DMS114 treated with DMSO at 0.1 percent for 48 hours (cell line): ENCODE measurements at regions not wholly inside any gene's neighbourhood (a gene's known extent, or its start where the extent isn't known, plus 50 kb on each side); places are given as distances from the start of the nearest gene placed in this dataset.
"Not testable (repeated sequence)": the region's sequence is repeated elsewhere in the genome, so short reads cannot be mapped to it uniquely, and the experiment has no call there.

Experiments
- DNase-seq: peaks from one replicate; lab custom pipeline; 2025; ENCODE audit not compliant: unreplicated experiment; lab: John Stamatoyannopoulos, UW

GRCh38 chr2:156006721-156007618 is 325.6 kb downstream of the NR4A2 start:
- no peak for DNase-seq

GRCh38 chr2:156005999-156006712 is 326.4 kb downstream of the NR4A2 start:
- DNase-seq: no peak

- DNase-seq: no peak
Measured at GRCh38 chr2:156005531-156005930, 327.0 kb downstream of the NR4A2 start.

- DNase-seq: no peak
Measured at GRCh38 chr2:156004459-156004858, 328.1 kb downstream of the NR4A2 start.

DNA sequence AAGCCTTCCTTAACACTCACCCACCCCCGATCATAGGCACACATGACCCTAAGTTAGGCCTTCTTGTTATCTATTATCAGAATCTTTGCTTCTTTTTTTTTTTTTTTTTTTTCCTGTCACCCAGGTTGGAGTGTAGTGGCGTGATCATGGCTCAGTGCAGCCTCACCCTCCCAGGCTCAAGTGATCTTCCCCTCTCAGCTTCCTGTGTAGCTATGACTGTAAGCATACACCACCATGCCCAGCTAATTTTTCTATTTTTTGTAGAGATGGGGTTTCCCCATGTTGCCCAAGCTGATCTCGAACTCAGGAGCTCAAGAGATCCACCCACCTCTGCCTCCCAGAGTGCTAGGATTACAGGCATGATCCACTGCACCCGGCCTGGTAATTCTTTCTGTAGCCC is 328.7 kb downstream of the NR4A2 start:
- no peak for DNase-seq

DNA sequence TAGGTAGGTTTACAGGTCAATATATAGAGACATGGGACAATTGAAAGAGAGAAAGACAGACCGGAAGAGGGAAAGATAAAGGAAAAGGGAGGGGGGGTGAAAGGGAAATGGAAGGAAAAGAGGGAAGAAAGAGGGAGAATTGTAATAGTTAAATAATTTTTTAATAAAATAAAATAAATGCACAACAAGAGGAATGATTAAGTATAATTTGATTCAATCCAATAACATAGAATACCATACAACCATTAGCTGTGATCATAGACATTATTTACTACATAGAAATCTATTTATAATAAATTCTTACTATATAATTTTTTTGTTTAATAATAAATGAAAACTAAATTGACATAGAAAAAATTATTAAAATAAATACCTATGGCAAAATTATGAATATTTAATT is 330.7 kb downstream of the NR4A2 start:
- no peak for DNase-seq

DNA sequence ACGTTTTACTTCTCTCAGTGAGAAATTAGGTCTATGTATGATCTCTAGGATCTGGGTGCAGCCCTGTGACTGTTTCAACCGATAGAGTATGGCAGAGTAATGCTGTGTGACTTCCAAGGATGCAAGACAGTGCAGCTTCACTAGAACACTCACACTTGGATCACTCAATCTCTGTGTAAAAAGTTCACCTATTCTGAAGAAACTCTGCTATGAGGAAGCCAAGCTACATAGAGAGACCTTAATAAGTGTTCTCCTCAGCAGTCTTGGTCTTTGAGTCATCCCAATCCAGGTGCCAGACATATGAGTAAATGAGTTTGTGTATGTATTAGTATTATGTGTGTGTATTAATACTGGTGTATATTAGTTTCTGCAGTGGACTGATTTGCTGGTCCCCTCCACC is 335.0 kb downstream of the NR4A2 start:
- no peak for DNase-seq

DNA sequence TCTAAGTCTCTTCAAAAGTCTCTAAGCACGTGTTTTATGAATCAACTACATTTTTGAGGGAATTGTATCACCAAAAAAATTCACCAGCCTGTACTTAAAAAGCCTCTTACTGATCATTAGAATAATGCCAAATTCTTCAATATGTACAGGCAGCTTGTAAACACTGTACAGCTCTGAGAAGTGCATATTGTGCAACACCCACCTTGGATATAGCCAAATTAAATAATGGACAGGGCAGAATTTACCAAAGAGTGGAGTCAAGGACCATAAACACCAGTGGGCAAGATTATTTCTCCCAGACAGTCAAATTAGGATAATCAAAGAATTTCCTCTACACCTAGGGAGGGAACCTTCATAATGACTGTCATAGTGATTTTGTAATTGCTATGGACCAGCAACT is 338.2 kb downstream of the NR4A2 start:
- no peak for DNase-seq

GRCh38 chr2:155983845-155984244 is 348.7 kb downstream of the NR4A2 start:
- DNase-seq: no peak

- DNase-seq: no peak
Measured at GRCh38 chr2:155982135-155982534, 350.4 kb downstream of the NR4A2 start.

DNA sequence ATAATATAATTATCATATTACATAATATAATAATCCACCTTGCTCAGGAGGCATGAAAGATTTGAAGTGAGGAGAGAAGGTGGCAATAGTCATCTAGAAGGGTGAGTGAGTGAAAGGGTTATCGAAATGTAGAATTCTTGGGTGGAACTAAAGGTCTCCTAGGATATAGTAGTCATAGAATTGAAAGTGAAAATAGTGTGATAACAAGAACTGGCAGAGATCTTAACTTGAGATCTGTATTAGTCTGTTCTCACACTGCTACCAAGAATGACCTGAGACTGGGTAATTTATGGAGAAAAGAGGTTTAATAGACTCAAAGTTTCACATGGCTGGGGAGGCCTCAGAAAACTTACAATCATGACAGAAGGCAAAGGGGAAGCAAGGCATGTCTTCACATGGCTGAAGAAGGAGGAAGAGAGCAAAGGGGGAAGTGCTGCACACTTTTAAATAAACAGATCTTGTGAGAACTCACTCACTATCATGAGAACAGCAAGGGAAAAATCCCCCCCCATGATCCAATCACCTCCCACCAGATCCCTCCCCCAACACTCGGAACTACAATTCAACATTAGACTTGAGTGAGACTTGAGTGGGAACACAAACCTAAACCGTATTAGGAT is 351.5 kb downstream of the NR4A2 start:
- no peak for DNase-seq

- no peak for DNase-seq
Measured at GRCh38 chr2:155975734-155976133, 356.8 kb downstream of the NR4A2 start.

DNA sequence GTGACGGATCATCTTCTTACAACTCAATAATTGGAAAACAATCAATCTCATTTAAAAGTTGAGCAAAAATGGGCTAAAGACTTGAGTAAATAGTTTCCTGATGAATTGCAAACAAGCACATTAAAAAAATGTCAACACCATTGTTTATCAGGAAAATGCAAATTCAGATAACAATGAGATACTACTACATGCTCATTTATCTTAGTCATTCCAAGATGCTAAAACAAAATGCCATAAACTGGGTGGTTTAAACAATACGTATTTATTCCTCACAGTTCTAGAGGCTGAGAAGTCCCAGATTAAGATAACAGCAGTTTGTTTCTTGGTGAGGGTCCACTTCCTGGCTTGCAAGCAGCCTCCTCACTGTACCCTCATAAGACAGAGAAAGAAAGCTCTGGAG is 359.6 kb downstream of the NR4A2 start:
- DNase-seq: no peak

DNA sequence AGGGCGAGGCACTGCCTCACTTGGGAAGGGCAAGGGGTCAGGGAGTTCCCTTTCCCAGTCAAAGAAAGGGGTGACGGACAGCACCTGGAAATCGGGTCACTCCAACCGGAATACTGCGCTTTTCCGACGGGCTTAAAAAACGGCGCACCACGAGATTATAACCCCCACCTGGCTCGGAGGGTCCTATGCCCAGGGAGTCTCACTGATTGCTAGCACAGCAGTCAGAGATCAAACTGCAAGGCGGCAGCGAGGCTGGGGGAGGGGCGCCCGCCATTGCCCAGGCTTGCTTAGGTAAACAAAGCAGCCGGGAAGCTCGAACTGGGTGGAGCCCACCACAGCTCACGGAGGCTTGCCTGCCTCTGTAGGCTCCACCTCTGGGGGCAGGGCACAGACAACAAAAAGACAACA is 366.5 kb downstream of the NR4A2 start:
- DNase-seq: not testable (repeated sequence)

DNA sequence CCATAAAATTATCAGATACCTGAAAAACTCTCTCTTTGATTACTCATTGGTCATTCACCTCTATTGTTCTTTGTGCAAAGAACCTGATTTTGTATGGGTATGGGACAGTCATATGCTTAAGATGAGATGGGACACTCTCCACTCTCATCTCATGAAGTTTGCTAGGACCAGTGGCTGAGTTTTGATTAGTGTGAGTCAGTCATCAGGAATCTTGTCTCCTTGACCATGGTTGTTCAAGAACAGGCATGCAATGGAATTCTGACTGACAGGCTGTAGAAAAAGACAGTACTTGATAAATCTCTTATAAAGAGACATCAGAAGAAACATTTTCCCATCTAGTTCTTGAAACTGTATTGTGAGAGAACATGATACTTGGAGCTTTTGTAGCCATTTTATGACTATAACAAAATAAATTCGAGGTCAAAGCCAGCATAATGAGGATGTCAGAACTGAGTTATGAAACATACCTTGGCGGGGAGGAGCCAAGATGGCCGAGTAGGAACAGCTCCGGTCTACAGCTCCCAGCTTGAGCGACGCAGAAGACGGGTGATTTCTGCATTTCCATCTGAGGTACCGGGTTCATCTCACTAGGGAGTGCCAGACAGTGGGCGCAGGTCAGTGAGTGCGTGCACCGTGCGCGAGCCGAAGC is 367.0 kb downstream of the NR4A2 start:
- DNase-seq: no peak

DNA sequence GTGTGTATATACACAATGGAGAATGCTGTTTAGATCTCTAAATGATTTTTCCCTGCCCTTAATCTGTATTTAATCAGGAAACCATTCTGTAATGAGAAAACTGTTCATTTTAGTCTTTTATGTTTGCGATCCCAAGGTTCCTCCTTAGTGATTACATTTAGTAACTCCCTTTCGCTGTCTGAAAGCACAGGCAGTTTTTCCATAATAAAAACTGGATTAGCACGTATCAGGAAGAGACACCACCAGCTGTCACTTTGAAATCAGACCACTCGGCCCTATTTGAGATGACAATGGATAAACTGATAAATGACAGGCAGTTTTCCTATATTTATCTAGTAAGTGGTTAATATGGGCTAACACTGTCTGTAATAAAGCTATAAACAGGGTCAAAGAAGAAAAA is 370.9 kb downstream of the NR4A2 start:
- DNase-seq: no peak

DNA sequence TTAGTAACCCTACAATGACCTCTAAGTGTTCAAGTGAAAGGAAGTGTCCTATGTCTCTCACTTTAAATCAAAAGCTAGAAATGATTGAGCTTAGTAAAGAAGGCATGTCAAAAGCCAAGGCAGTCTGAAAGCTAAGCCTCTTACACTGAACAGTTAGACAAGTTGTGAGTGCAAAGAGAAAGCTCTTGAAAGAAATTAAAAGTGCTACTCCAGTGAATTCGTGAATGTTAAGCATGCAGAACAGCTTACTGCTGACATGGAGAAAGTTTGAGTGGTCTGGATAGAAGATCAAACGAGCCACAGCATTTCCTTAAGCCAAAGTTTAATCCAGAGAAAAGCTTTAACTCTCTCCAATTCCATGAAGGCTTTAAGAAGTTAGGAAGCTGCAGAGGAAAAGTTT is 373.7 kb downstream of the NR4A2 start:
- no peak for DNase-seq

- no peak for DNase-seq
Measured at GRCh38 chr2:155947069-155947468, 385.5 kb downstream of the NR4A2 start.

- no peak for DNase-seq
Measured at GRCh38 chr2:155944218-155944617, 388.3 kb downstream of the NR4A2 start.

GRCh38 chr2:155930312-155930711 is 402.2 kb downstream of the NR4A2 start:
- DNase-seq: no peak

GRCh38 chr2:155917380-155917779 is 415.1 kb downstream of the NR4A2 start:
- DNase-seq: no peak
